ENCODE measurements at regions not wholly inside any gene's neighbourhood (a gene's known extent, or its start where the extent isn't known, plus 50 kb on each side); places are given as distances from the start of the nearest gene placed in this dataset.

DNA sequence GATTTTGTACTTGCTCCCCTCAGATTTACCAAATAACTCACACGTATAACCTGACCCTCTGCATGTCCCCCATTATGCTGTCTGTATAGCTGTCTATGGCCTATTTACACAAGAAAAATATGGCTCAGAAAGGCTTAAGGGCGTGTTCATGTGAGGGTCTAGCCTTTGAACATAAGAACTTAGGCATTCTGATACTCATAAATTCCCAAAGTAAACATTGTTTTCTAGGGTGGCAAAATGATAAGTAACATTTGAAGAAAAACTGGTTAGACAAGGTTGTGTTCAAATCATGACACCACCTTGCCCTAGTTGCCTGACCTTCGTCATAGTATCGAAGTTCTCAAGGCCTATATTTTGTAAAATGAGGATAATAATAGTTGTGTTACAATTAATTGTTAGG is 394.6 kb downstream of the LRRIQ3 start:
- FAIRE-seq (no peak), DNase-seq (ENCODE audit: insufficient read length, low spot score) (no peak)
- TF ChIP-seq, protein P1, sequence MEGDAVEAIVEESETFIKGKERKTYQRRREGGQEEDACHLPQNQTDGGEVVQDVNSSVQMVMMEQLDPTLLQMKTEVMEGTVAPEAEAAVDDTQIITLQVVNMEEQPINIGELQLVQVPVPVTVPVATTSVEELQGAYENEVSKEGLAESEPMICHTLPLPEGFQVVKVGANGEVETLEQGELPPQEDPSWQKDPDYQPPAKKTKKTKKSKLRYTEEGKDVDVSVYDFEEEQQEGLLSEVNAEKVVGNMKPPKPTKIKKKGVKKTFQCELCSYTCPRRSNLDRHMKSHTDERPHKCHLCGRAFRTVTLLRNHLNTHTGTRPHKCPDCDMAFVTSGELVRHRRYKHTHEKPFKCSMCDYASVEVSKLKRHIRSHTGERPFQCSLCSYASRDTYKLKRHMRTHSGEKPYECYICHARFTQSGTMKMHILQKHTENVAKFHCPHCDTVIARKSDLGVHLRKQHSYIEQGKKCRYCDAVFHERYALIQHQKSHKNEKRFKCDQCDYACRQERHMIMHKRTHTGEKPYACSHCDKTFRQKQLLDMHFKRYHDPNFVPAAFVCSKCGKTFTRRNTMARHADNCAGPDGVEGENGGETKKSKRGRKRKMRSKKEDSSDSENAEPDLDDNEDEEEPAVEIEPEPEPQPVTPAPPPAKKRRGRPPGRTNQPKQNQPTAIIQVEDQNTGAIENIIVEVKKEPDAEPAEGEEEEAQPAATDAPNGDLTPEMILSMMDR (IDR thresholded peaks at IDR 0.05; ENCODE audit: insufficient read depth, missing control alignments) = no peak

DNA sequence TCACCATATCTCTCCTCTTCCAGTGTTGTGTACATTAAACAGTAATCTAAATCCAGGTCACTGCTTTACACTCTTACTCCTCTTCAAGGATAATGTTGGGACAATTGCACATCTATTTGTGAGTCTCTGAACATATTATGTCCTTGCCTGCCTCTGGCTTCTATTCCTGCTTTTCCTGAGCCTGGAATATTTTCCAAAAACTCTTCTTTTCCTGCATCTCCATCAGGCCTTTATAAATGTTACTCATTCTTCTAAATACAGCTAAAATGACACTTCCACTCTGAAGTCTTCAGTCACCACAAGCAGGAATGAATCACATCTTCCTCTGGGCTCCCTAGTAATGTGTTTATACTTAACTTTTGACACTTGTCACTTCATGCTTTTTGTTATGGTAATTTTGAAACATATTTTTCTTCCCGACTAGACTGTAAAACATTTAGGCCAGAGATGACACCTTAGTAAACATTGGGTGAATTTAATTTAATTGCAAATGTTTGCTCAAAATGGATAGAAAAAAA is 396.0 kb downstream of the LRRIQ3 start:
- no peak for FAIRE-seq
- no peak for DNase-seq (ENCODE audit: insufficient read length, low spot score)
- TF ChIP-seq, protein P1 (IDR thresholded peaks at IDR 0.05; ENCODE audit: insufficient read depth, missing control alignments) = no peak

DNA sequence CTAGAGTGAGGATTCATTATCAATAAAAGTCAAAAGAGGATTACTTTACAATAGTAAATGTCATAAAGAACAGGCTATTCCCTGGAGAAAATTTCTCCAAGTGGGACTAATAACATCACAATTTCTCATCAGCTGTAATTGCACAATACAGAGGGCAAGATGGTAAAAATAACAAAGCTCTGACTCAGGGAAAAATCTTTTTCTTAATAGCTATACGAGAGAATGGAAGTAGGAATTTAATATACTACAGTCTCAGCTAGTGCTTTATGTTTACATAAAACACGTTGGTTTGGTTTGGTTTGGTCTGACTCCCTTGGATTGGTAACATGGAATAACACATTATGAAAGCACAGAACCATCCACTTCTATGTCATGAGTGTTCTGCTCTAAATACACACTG is 397.6 kb downstream of the LRRIQ3 start:
- FAIRE-seq (peak; percentile 53), DNase-seq (ENCODE audit: insufficient read length, low spot score) (no peak)
- TF ChIP-seq, protein P1 (IDR thresholded peaks at IDR 0.05; ENCODE audit: insufficient read depth, missing control alignments) = no peak

DNA sequence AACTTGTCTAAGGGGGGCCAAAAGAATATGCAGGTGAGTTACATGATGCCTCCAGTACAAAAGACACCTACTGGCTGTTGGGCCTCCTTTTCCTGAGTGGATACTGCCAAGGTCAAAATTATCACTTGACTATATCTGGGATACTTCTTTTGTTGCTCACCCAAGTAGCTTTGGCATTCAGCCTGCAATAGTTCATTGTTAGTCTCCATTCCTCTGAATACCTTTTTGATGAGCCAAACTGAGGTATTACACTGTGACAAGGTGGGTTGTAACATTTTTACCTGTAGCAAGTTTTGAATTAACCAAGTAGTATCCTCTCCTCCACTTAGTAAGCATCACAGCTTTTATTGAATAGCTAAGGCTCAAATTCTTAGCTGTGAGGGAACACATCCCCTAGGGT is 408.0 kb downstream of the LRRIQ3 start:
- DNase-seq (ENCODE audit: insufficient read length, low spot score) (no peak), FAIRE-seq (no peak)
- TF ChIP-seq, protein P1 (IDR thresholded peaks at IDR 0.05; ENCODE audit: insufficient read depth, missing control alignments) = no peak

DNA sequence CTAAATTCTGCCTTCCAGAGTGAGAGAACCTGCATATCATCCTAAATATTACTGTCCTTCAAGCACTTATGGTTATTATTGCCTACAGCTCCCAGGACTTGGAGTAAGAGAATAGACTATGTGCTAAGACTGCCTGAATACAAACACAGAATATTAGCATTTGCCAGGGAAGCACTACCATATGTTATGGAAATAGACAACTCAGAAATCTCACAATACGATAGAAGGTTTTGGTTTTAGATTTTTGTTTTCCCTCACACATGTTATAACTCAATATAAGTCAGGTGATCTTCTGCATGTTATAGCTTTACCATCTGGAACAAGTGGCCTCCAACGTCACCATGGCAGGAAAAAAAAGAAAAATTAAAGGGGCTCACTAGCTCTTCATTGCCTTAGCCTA is 413.9 kb downstream of the LRRIQ3 start:
- TF ChIP-seq, protein P1 (IDR thresholded peaks at IDR 0.05; ENCODE audit: insufficient read depth, missing control alignments) = no peak
- no peak for DNase-seq (ENCODE audit: insufficient read length, low spot score)
- no peak for FAIRE-seq

DNA sequence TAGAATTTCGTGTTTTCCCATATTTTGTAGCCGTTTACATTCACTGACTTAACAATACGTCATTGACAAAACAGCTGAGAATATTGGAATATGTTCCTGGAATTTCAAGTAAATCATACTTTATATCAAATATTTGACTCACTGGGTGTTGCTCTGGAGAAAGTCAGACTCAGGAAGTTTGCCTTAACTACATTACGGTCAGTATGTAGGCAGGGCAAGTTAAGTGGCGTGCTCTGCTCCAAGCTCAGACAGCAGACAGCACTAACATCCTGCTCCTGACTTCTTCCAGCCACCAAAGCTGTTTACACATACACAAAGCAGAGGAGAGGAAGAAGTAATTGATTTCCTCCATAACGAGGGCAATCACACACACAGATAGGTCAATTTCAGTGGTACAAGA is 414.6 kb downstream of the LRRIQ3 start:
- DNase-seq (ENCODE audit: insufficient read length, low spot score) (no peak), FAIRE-seq (no peak)
- TF ChIP-seq, protein P1 (IDR thresholded peaks at IDR 0.05; ENCODE audit: insufficient read depth, missing control alignments) = no peak

DNA sequence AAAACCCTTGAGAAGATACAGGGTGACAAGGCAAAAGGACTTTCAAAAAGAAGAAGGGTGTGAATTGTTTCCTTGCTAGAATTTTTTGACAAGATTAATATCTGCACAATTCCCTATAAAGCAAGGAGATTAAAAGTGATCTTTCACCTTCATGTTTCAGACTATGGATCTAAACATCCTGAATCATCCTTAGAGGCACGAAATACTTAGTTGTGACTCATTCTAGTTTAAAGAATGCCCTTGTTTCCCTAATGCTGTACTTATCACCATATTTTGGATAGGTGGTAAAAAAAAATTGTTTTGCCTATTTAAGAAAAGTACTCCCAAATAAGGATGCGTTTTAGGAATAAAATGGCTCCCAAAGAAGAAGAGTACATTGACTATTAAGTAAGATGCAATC is 415.1 kb downstream of the LRRIQ3 start:
- TF ChIP-seq, protein P1 (IDR thresholded peaks at IDR 0.05; ENCODE audit: insufficient read depth, missing control alignments) = no peak
- DNase-seq (ENCODE audit: insufficient read length, low spot score) = no peak
- FAIRE-seq = peak; percentile 16
